Glutamatergic neuron (in vitro differentiated cells): ENCODE measurements at regions not wholly inside any gene's neighbourhood (a gene's known extent, or its start where the extent isn't known, plus 50 kb on each side); places are given as distances from the start of the nearest gene placed in this dataset.

Source experiments
- DNase-seq: peaks from one replicate; pipeline ENCODE4 v3.0.0; 2022
- H3K27ac Mint-ChIP-seq: one replicate; pipeline ENCODE4 v1.8.0; 2020; ENCODE audit warnings: mild to moderate bottlenecking, mixed read lengths, inconsistent platforms; ENCODE audit not compliant: unreplicated experiment
- H3K27me3 Mint-ChIP-seq: one replicate; pipeline ENCODE4 v1.8.0; 2020; ENCODE audit warnings: mild to moderate bottlenecking, moderate library complexity, mixed read lengths, inconsistent platforms; ENCODE audit not compliant: unreplicated experiment
- H3K36me3 Mint-ChIP-seq: one replicate; pipeline ENCODE4 v1.8.0; 2020; ENCODE audit warnings: mild to moderate bottlenecking, mixed read lengths, inconsistent platforms; ENCODE audit not compliant: unreplicated experiment
- H3K4me1 Mint-ChIP-seq: one replicate; pipeline ENCODE4 v1.8.0; 2020; ENCODE audit warnings: mild to moderate bottlenecking, low read depth, mixed read lengths, inconsistent platforms; ENCODE audit not compliant: unreplicated experiment
- H3K4me3 Mint-ChIP-seq: one replicate; pipeline ENCODE4 v1.8.0; 2020; ENCODE audit warnings: mild to moderate bottlenecking, mixed read lengths, inconsistent platforms; ENCODE audit not compliant: unreplicated experiment
- H3K9me3 Mint-ChIP-seq: one replicate; pipeline ENCODE4 v1.8.0; 2020; ENCODE audit warnings: mild to moderate bottlenecking, moderate library complexity, mixed read lengths, inconsistent platforms; ENCODE audit not compliant: unreplicated experiment
- TF ChIP-seq, protein P1 (sequence below): fragments of 200-600 bp; sonication (generic); IDR thresholded peaks from one replicate; pipeline ENCODE4 v1.5.0; 2021; ENCODE audit not compliant: partially characterized antibody, unreplicated experiment

- DNase-seq: no peak
- Mint-ChIP-seq H3K36me3 (no peaks in the 10 kb centered on the region), H3K4me1 (peaks cover 7% of the 10 kb centered on the region), H3K27me3 (no peaks in the 10 kb centered on the region), H3K27ac (no peak overlapping the region), H3K4me3 (no peak overlapping the region), H3K9me3 (no peaks in the 10 kb centered on the region)
- TF ChIP-seq, protein P1, sequence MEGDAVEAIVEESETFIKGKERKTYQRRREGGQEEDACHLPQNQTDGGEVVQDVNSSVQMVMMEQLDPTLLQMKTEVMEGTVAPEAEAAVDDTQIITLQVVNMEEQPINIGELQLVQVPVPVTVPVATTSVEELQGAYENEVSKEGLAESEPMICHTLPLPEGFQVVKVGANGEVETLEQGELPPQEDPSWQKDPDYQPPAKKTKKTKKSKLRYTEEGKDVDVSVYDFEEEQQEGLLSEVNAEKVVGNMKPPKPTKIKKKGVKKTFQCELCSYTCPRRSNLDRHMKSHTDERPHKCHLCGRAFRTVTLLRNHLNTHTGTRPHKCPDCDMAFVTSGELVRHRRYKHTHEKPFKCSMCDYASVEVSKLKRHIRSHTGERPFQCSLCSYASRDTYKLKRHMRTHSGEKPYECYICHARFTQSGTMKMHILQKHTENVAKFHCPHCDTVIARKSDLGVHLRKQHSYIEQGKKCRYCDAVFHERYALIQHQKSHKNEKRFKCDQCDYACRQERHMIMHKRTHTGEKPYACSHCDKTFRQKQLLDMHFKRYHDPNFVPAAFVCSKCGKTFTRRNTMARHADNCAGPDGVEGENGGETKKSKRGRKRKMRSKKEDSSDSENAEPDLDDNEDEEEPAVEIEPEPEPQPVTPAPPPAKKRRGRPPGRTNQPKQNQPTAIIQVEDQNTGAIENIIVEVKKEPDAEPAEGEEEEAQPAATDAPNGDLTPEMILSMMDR: no peak
These were observed 92.1 kb upstream of the BLID start for GRCh38 chr11:122207921-122208764.

DNA sequence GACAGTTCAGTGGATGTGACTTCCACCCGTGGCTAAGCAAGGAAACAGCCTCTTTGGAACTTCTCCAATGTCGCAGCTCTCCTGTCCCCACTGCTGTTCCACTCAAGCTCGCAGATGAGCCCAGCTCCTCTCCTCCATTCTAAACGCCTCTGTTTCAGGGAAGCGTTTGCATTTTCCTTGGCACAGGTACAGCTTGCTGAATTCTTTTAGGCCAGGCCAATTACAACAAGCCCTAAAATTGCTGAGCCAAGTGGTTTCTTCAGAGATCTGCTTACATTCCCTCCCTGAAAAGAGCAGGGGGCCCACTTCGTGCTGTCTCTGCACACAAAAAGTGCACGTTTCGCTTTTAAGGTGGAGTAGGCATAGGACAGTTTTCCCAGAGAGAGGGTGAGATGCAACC lies 91.5 kb upstream of the BLID start:
- peaks cover 7% of the 10 kb centered on the region for H3K4me1 Mint-ChIP-seq
- no peaks in the 10 kb centered on the region for H3K36me3 Mint-ChIP-seq
- DNase-seq: no peak
- H3K9me3 Mint-ChIP-seq: no peaks in the 10 kb centered on the region
- no peaks in the 10 kb centered on the region for H3K27me3 Mint-ChIP-seq
- no peak overlapping the region for H3K27ac Mint-ChIP-seq
- TF ChIP-seq, protein P1: no peak
- no peak overlapping the region for H3K4me3 Mint-ChIP-seq

DNA sequence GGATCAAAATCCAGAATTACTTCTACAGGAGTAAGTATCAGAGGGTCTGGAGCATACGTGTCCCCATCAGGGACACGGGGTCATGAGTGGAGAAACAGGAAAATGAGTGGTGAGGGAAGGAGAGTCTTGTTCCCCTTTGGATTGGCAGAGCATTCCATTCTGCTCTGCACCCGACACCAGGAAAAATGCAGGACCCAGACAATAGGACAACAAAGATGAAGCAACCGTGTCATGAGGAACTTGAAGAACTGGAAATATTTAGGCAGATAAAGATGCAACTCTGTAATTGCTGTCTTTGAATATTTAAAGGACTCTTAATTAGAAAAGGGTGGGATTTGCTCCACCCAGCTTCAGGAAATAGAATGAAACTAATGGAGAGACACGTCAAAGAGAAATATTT lies 89.0 kb upstream of the BLID start:
- H3K36me3 Mint-ChIP-seq: no peaks in the 10 kb centered on the region
- no peaks in the 10 kb centered on the region for H3K27me3 Mint-ChIP-seq
- no peak overlapping the region for H3K27ac Mint-ChIP-seq
- TF ChIP-seq, protein P1: no peak
- H3K4me3 Mint-ChIP-seq: no peak overlapping the region
- no peaks in the 10 kb centered on the region for H3K9me3 Mint-ChIP-seq
- peaks cover 7% of the 10 kb centered on the region for H3K4me1 Mint-ChIP-seq
- DNase-seq: no peak

DNA sequence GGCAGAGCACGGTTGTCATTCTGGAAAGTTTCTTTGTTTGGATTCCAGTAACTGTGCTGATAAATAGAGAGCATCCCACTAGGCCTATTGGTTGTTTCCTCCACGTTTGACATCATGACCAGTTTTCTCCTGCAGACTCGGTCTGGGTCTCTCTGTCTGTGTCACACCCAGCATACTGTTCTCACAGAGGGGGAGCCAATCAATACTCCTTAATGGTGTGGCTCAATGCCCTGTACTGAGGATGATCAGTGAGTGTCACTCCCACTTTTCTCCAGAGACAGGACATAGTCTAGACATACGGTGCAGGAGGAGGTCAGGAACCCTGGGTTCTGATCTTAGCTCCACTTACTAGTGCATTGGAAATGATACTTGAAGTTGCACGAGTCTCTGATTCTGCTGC lies 88.2 kb upstream of the BLID start:
- peaks cover under 1% of the 10 kb centered on the region for H3K27me3 Mint-ChIP-seq

More for the DNA sequence above, 88.2 kb upstream of the BLID start:
- DNase-seq: no peak
- Mint-ChIP-seq H3K4me1 (peaks cover 7% of the 10 kb centered on the region), H3K27ac (no peak overlapping the region), H3K36me3 (no peaks in the 10 kb centered on the region), H3K9me3 (no peaks in the 10 kb centered on the region), H3K4me3 (no peak overlapping the region)
- TF ChIP-seq, protein P1: no peak
